Psoas muscle (tissue), 7 donors: ENCODE measurements at regions not wholly inside any gene's neighbourhood (a gene's known extent, or its start where the extent isn't known, plus 50 kb on each side); places are given as distances from the start of the nearest gene placed in this dataset.
"Not testable (repeated sequence)": the region's sequence is repeated elsewhere in the genome, so short reads cannot be mapped to it uniquely, and the experiment has no call there.

Experiments
- ATAC-seq, 4 donors: fragments of 200-7000 bp; cut with Tn5 transposase; one replicate each; pipeline ENCODE4 v1.9.1; 2020; ENCODE audit warnings: moderate library complexity in 3 of 4, mild to moderate bottlenecking in 2 of 4
- DNase-seq, 2 donors: peaks; one replicate each; pipeline ENCODE4 v3.0.0-alpha.2; 2020
- H3K27ac ChIP-seq: fragments of 200-600 bp; one replicate; pipeline ENCODE4 v1.8.0; 2022
- H3K27me3 ChIP-seq, 3 donors: fragments of 200-600 bp in 1 of 3; one replicate each; pipeline versions ENCODE4 v1.6.1 to v1.8.0; 2013 to 2022; ENCODE audit warnings: low read length in 2 of 3, mild to moderate bottlenecking in 2 of 3, moderate library complexity in 1 of 3; ENCODE audit not compliant: insufficient read depth in 3 of 3
- H3K36me3 ChIP-seq, 2 donors: fragments of 200-600 bp in 1 of 2; one replicate each; pipeline versions ENCODE4 v1.6.1 to v1.8.0; 2013 to 2022; ENCODE audit warnings: low read depth in 1 of 2, mild to moderate bottlenecking in 1 of 2, moderate library complexity in 1 of 2; ENCODE audit not compliant: insufficient read depth in 1 of 2
- H3K4me1 ChIP-seq: fragments of 200-600 bp; one replicate; pipeline ENCODE4 v1.8.0; 2022
- H3K4me3 ChIP-seq: fragments of 200-600 bp; one replicate; pipeline ENCODE4 v1.8.0; 2022; ENCODE audit warnings: mild to moderate bottlenecking
- H3K9me3 ChIP-seq: fragments of 200-600 bp; one replicate; pipeline ENCODE4 v1.8.0; 2022
- WGBS, 3 donors: extraction: QIAGEN DNeasy Blood & Tissue Kit; methylation state at CpG; one replicate each; pipeline versions ENCODE4 v1.1.6 to v1.1.7; 2013; 5-methylcytosine and 5-hydroxymethylcytosine counted together
- intact Hi-C, 2 donors: fragments of 100-400 bp; cut with DNase I; formaldehyde crosslinking; loops; one replicate each; pipeline versions ENCODE4 v1.11.0 to v1.14.2; 2022
- TF ChIP-seq, protein P1 (sequence below): fragments of 200-600 bp; IDR thresholded peaks from one replicate; pipeline ENCODE4 v1.8.0; 2022; ENCODE audit warnings: antibody characterized with exemption
- donor health status: healthy with polysubstance abuse.
- donor health status: DM: no; HTN: no; CAD: no; lungs with moderate emphysema.
- donor health status: Bipolar disorder and iron deficiency.
- donor health status: healthy.
- donor health status: DM: yes; HTN: yes; CAD: no.
- donor health status: DM: no; HTN: no; CAD: no.
- donor health status: DM: yes; HTN: yes; CAD: no.

DNA sequence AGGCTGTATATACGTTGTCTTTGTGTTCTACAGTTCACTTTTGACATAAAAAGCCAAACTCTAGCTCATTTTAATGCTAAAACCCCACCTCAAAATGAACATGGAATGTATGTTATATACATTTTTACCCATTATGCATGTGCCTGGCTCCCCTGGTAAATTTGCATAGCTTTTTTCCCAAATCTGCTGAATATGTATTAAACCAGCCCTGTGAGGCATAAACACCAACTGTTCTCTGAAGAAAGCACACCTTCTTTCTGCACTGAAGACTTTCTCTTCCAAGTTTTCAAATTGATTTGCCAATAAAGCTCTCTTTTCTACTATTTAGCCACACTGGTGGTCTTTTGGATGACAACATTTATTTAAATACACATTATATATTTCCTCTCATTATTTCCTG, 549.4 kb downstream of the TRIB2 start:
- H3K4me1 ChIP-seq, result no peaks in the 10 kb centered on the region
- intact Hi-C loops, result no loop called here
- no peaks in the 10 kb centered on the region for H3K27me3 ChIP-seq
- TF ChIP-seq, protein P1, sequence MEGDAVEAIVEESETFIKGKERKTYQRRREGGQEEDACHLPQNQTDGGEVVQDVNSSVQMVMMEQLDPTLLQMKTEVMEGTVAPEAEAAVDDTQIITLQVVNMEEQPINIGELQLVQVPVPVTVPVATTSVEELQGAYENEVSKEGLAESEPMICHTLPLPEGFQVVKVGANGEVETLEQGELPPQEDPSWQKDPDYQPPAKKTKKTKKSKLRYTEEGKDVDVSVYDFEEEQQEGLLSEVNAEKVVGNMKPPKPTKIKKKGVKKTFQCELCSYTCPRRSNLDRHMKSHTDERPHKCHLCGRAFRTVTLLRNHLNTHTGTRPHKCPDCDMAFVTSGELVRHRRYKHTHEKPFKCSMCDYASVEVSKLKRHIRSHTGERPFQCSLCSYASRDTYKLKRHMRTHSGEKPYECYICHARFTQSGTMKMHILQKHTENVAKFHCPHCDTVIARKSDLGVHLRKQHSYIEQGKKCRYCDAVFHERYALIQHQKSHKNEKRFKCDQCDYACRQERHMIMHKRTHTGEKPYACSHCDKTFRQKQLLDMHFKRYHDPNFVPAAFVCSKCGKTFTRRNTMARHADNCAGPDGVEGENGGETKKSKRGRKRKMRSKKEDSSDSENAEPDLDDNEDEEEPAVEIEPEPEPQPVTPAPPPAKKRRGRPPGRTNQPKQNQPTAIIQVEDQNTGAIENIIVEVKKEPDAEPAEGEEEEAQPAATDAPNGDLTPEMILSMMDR, result no peak
- H3K27ac ChIP-seq, result no peak overlapping the region
- no peak for ATAC-seq
- no peaks in the 10 kb centered on the region for H3K36me3 ChIP-seq
- 50 to 69% (median 66%) methylated on average over 1 of the region's 1 CpG for WGBS, 3 donors
- H3K4me3 ChIP-seq, result no peak overlapping the region
- peaks cover 6% of the 10 kb centered on the region for H3K9me3 ChIP-seq
- no peak for DNase-seq

DNA sequence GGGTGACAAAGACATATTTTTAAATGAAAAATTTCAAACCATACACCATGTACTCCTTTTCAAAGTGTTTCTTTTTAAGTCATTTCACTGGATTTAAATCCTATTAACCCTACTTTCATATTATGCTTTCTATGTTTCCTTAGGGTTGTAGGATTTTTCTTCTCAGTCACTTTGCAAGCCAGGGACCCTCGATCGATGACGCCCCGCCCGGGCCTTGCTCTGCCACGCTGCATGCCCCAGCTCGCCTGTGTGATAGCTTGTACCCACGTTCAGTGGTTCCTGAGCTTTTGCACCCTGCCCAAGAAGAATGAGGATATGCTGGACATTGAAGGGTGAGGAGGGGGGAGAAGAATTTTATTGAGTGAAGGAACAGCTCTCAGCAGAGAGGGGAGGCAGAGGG, 568.0 kb downstream of the TRIB2 start:
- DNase-seq (no peak), ATAC-seq (no peak)
- Histone ChIP-seq H3K4me3 (no peak overlapping the region), H3K36me3 (no peaks in the 10 kb centered on the region), H3K27ac (no peak overlapping the region), H3K27me3 (no peaks in the 10 kb centered on the region), H3K4me1 (no peaks in the 10 kb centered on the region), H3K9me3 (no peaks in the 10 kb centered on the region)
- intact Hi-C loops, result no loop called here
- WGBS, 3 donors, result 80 to 91% (median 90%) methylated on average over 8 of the region's 8 CpGs
- TF ChIP-seq, protein P1, result no peak

GRCh38 chr2:13289310-13289709, 572.6 kb downstream of the TRIB2 start:
- no peak for ATAC-seq
- H3K27me3 ChIP-seq, result no peaks in the 10 kb centered on the region
- no peak overlapping the region for H3K4me3 ChIP-seq
- H3K9me3 ChIP-seq, result no peaks in the 10 kb centered on the region
- no peaks in the 10 kb centered on the region for H3K36me3 ChIP-seq
- H3K27ac ChIP-seq, result no peak overlapping the region
- no peaks in the 10 kb centered on the region for H3K4me1 ChIP-seq
- intact Hi-C loops, result no loop called here
- TF ChIP-seq, protein P1, result no peak
- no peak for DNase-seq

DNA sequence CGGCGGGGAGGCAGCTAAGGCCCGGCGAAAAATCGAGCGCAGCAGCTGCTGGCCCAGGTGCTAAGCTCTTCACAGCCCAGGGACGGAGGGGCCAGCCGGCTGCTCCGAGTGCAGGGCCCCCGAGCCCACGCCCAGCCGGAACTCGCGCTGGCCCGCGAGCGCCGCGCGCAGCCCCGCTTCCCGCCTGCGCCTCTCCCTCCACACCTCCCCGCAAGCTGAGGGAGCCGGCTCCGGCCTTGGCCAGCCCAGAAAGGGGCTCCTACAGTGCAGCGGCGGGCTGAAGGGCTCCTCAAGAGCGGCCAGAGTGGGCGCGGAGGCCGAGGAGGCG, 591.7 kb downstream of the TRIB2 start:
- H3K9me3 ChIP-seq, H3K4me1 ChIP-seq, DNase-seq, intact Hi-C loops, H3K27ac ChIP-seq, H3K4me3 ChIP-seq, H3K36me3 ChIP-seq, H3K27me3 ChIP-seq, ATAC-seq: not testable (repeated sequence)
- WGBS, 3 donors, result 87 to 96% (median 92%) methylated on average over 25 to 33 of the region's 33 CpGs

DNA sequence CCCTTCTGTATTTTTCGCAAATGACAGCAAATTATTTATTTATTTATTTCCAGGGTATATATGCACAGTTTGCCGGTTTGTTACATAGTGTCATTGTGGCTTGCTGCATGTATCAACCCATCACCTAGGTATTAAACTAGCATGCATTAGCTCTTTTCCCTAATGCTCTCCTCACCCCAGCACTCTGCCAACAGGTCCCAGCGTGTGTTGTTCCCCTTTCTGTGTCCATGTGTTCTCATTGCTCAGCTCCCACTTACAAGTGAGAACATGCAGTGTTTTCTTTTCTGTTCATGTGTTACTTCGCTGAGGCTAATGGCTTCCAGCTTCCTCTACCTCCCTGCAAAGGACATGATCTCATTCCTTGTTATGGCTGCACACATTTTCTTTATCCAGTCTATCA, 592.3 kb downstream of the TRIB2 start:
- Histone ChIP-seq H3K27me3 (no peaks in the 10 kb centered on the region), H3K27ac (no peak overlapping the region), H3K4me1 (no peaks in the 10 kb centered on the region), H3K9me3 (no peaks in the 10 kb centered on the region), H3K36me3 (no peaks in the 10 kb centered on the region), H3K4me3 (no peak overlapping the region)
- intact Hi-C loops, result no loop called here
- TF ChIP-seq, protein P1, result no peak
- WGBS, 3 donors, result 62 to 85% (median 84%) methylated on average over 4 of the region's 4 CpGs
- ATAC-seq, result no peak
- DNase-seq, result no peak
